Smooth muscle cell (in vitro differentiated cells): ENCODE measurements at regions not wholly inside any gene's neighbourhood (a gene's known extent, or its start where the extent isn't known, plus 50 kb on each side); places are given as distances from the start of the nearest gene placed in this dataset.

Source experiments
- DNase-seq: peaks from one replicate; lab custom pipeline; 2025; ENCODE audit not compliant: unreplicated experiment; lab: John Stamatoyannopoulos, UW
- H2AFZ ChIP-seq: fragments of 200-600 bp; sonication (generic); 2 replicates; pipeline ENCODE4 v1.6.0; 2016; ENCODE audit warnings: antibody characterized with exemption, low read depth, mild to moderate bottlenecking
- H3F3A ChIP-seq: fragments of 200-600 bp; sonication (generic); 2 replicates; pipeline ENCODE4 v1.6.0; 2017; ENCODE audit warnings: antibody characterized with exemption, low read depth
- H3K27ac ChIP-seq: fragments of 200-600 bp; sonication (generic); 2 replicates; pipeline ENCODE4 v1.5.1; 2016; ENCODE audit warnings: low read depth, mild to moderate bottlenecking
- H3K27me3 ChIP-seq: fragments of 200-600 bp; sonication (generic); 2 replicates; pipeline ENCODE4 v1.6.1; 2016; ENCODE audit warnings: low read depth, mild to moderate bottlenecking
- H3K36me3 ChIP-seq: fragments of 200-600 bp; sonication (generic); 2 replicates; pipeline ENCODE4 v1.5.1; 2016; ENCODE audit warnings: low read depth
- H3K4me1 ChIP-seq: fragments of 200-600 bp; sonication (generic); 2 replicates; pipeline ENCODE4 v1.5.1; 2016; ENCODE audit warnings: low read depth
- H3K4me2 ChIP-seq: fragments of 200-600 bp; sonication (generic); 2 replicates; pipeline ENCODE4 v1.6.0; 2016; ENCODE audit warnings: mild to moderate bottlenecking
- H3K4me3 ChIP-seq: fragments of 200-600 bp; sonication (generic); 2 replicates; pipeline ENCODE4 v1.5.1; 2016; ENCODE audit warnings: mild to moderate bottlenecking
- H3K79me2 ChIP-seq: fragments of 200-600 bp; sonication (generic); 2 replicates; pipeline ENCODE4 v1.6.0; 2016; ENCODE audit warnings: low read depth, mild to moderate bottlenecking
- H3K9ac ChIP-seq: fragments of 200-600 bp; sonication (generic); 2 replicates; pipeline ENCODE4 v1.6.0; 2016; ENCODE audit warnings: low read depth
- H3K9me3 ChIP-seq: fragments of 200-600 bp; sonication (generic); replicated peaks from 2 replicates; pipeline ENCODE4 v1.5.1; 2016; ENCODE audit warnings: low read depth
- H4K20me1 ChIP-seq: fragments of 200-600 bp; sonication (generic); 2 replicates; pipeline ENCODE4 v1.6.0; 2016; ENCODE audit warnings: low read depth
- WGBS: methylation state at CpG from one replicate; pipeline ENCODE4 v1.1.7; 2016; ENCODE audit warnings: low lambda C conversion rate; 5-methylcytosine and 5-hydroxymethylcytosine counted together
- TF ChIP-seq, protein P1 (sequence below): fragments of 200-600 bp; sonication (generic); IDR thresholded peaks from 2 replicates; pipeline ENCODE4 v1.5.1; 2017; ENCODE audit warnings: borderline replicate concordance, mild to moderate bottlenecking, antibody characterized with exemption; ENCODE audit not compliant: insufficient read depth, poor library complexity, severe bottlenecking

DNA sequence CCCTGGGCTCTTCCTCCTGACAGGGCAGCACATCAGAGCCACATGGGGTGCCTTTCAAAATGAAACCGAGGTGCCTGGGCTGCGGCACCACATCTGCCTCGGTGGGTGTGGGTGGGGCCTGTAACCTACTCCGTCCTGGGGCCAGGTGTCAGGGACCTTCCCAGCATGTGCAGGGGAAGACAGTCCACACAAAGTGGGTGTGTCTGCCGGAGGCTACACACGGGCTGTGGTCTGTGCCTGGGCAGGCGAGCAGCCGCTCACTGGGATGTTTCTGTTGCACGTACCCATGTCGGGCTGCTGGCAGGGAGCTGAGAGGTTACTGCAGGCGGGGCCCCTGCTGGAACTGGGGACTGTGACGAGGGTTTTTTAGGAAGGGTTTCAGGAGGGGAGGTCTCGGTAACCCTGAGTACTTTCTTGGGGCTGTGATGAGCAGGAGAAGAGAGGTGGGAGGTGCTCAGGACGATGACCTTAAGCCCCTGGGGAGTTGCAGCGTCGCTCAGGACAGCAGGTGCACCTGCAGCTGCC lies 351.2 kb downstream of the SEC14L1 start:
- DNase-seq = no peak
- no peak overlapping the region for H3K9ac ChIP-seq
- no peak overlapping the region for H3K4me3 ChIP-seq
- H3K79me2 ChIP-seq = peaks cover 2% of the 10 kb centered on the region
- no peaks in the 10 kb centered on the region for H3K36me3 ChIP-seq
- no peak overlapping the region for H3K4me2 ChIP-seq
- H3K9me3 ChIP-seq = no peaks in the 10 kb centered on the region
- no peaks in the 10 kb centered on the region for H3K4me1 ChIP-seq
- H3K27ac ChIP-seq = no peak overlapping the region
- WGBS = 94% methylated on average over 16 of the region's 16 CpGs
- H4K20me1 ChIP-seq = peaks cover 94% of the 10 kb centered on the region
- TF ChIP-seq, protein P1, sequence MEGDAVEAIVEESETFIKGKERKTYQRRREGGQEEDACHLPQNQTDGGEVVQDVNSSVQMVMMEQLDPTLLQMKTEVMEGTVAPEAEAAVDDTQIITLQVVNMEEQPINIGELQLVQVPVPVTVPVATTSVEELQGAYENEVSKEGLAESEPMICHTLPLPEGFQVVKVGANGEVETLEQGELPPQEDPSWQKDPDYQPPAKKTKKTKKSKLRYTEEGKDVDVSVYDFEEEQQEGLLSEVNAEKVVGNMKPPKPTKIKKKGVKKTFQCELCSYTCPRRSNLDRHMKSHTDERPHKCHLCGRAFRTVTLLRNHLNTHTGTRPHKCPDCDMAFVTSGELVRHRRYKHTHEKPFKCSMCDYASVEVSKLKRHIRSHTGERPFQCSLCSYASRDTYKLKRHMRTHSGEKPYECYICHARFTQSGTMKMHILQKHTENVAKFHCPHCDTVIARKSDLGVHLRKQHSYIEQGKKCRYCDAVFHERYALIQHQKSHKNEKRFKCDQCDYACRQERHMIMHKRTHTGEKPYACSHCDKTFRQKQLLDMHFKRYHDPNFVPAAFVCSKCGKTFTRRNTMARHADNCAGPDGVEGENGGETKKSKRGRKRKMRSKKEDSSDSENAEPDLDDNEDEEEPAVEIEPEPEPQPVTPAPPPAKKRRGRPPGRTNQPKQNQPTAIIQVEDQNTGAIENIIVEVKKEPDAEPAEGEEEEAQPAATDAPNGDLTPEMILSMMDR = no peak
- H2AFZ ChIP-seq = no peak overlapping the region
- no peaks in the 10 kb centered on the region for H3F3A ChIP-seq
- H3K27me3 ChIP-seq = no peaks in the 10 kb centered on the region

DNA sequence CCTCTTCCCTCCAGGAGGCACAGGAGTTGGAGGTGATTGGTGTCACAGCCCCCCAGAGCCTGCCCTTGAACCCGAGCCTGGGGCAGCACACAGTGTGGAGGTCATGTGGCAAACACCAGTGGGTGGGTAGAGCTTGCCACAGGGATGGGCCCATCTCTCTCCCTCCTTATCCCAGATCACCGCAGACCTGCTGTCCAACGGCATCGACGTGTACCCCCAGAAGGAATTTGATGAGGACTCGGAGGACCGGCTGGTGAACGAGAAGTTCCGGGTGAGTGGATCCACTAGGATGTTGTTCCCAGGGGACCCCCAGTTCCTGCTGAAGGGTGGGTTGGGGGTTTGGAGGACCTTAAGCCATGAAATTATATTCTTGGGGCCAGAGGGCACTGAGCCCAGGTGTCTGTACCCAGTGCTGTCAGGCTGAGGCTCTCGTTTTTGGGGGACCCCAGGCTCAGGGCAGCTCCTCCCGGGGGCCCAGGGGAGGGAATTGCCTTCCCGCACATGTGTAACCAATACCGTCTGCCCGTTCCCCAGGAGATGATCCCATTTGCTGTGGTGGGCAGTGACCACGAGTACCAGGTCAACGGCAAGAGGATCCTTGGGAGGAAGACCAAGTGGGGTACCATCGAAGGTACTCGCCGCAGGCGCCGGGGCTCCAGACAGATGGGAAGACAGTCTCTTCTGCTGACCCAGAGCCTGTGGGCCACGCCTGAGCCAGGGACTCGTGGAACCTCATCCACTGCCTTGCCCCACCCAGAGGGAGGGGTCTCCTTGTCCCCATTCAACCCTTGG lies 351.9 kb downstream of the SEC14L1 start:
- no peaks in the 10 kb centered on the region for H3K79me2 ChIP-seq
- no peaks in the 10 kb centered on the region for H3K9me3 ChIP-seq
- no peaks in the 10 kb centered on the region for H3K4me1 ChIP-seq
- WGBS = 94% methylated on average over 23 of the region's 23 CpGs
- TF ChIP-seq, protein P1 = no peak
- H4K20me1 ChIP-seq = peaks cover 94% of the 10 kb centered on the region
- H3K4me2 ChIP-seq = no peak overlapping the region
- no peak for DNase-seq
- H3K9ac ChIP-seq = no peak overlapping the region
- H3F3A ChIP-seq = no peaks in the 10 kb centered on the region
- no peaks in the 10 kb centered on the region for H3K27me3 ChIP-seq
- no peak overlapping the region for H2AFZ ChIP-seq
- H3K36me3 ChIP-seq = no peaks in the 10 kb centered on the region
- H3K27ac ChIP-seq = no peak overlapping the region
- no peak overlapping the region for H3K4me3 ChIP-seq

DNA sequence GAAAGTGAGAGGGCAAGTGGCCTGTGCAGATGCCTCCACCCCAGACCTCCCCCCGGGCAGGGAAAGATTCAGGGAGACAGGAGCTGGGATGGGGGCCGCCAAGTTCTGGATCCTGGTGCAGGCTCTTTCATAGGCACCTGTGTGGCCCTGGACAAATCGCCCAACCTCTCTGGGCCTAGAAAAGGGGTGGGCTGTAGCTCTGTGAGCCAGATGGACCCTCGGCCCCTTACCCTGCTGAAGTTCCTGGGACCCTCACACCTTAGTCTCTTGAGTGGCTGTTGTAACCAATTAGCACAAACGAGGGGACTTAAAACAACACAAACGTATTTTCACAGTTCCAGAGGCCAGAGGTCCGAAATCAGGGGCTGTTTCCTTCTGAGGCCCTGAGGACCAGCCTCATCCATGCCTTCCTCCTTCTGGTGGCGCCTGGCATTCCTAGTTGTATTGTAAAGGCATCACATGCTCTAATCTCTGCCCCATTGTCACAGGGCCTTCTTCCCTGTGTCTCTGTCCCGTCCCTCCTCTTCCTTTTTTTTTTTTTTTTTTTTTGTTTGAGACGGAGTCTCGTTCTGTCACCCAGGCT lies 352.6 kb downstream of the SEC14L1 start:
- Histone ChIP-seq H3K4me3 (no peak overlapping the region), H3K27me3 (no peaks in the 10 kb centered on the region), H3K9ac (no peak overlapping the region), H3K36me3 (no peaks in the 10 kb centered on the region), H3K9me3 (no peaks in the 10 kb centered on the region), H2AFZ (no peak overlapping the region), H4K20me1 (peaks cover 88% of the 10 kb centered on the region), H3F3A (no peaks in the 10 kb centered on the region), H3K4me2 (no peak overlapping the region), H3K79me2 (no peaks in the 10 kb centered on the region), H3K4me1 (no peaks in the 10 kb centered on the region), H3K27ac (no peak overlapping the region)
- TF ChIP-seq, protein P1 = no peak
- 76% methylated on average over 11 of the region's 11 CpGs for WGBS
- no peak for DNase-seq
